GM18511 (cell line): ENCODE measurements at regions not wholly inside any gene's neighbourhood (a gene's known extent, or its start where the extent isn't known, plus 50 kb on each side); places are given as distances from the start of the nearest gene placed in this dataset.

Experiments used
- ATAC-seq: cut with Tn5 transposase; IDR thresholded peaks from one replicate; pipeline ENCODE4 v1.9.1; 2021; ENCODE audit warnings: mild to moderate bottlenecking, moderate library complexity; ENCODE audit not compliant: unreplicated experiment

- ATAC-seq: no peak
Measured at GRCh38 chr18:45222180-45222579, 393.1 kb upstream of the SLC14A2 start.

GRCh38 chr18:45227001-45227742 is 388.1 kb upstream of the SLC14A2 start:
- ATAC-seq: no peak

GRCh38 chr18:45228796-45229388 is 386.4 kb upstream of the SLC14A2 start:
- no peak for ATAC-seq

GRCh38 chr18:45231617-45232016 is 383.7 kb upstream of the SLC14A2 start:
- ATAC-seq: no peak

GRCh38 chr18:45232061-45232460 is 383.2 kb upstream of the SLC14A2 start:
- no peak for ATAC-seq

GRCh38 chr18:45236676-45237075 is 378.6 kb upstream of the SLC14A2 start:
- ATAC-seq: no peak

- ATAC-seq: no peak
Measured at GRCh38 chr18:45237343-45238098, 377.8 kb upstream of the SLC14A2 start.

GRCh38 chr18:45241271-45241670 is 374.0 kb upstream of the SLC14A2 start:
- no peak for ATAC-seq

GRCh38 chr18:45241982-45242565 is 373.2 kb upstream of the SLC14A2 start:
- ATAC-seq: no peak

- no peak for ATAC-seq
Measured at GRCh38 chr18:45243340-45244110, 371.8 kb upstream of the SLC14A2 start.

- no peak for ATAC-seq
Measured at GRCh38 chr18:45245091-45245511, 370.2 kb upstream of the SLC14A2 start.

GRCh38 chr18:45248240-45248903 is 366.9 kb upstream of the SLC14A2 start:
- ATAC-seq: no peak

- ATAC-seq: no peak
Measured at GRCh38 chr18:45249246-45249661, 366.0 kb upstream of the SLC14A2 start.

GRCh38 chr18:45250479-45250878 is 364.8 kb upstream of the SLC14A2 start:
- no peak for ATAC-seq

GRCh38 chr18:45251236-45251635 is 364.0 kb upstream of the SLC14A2 start:
- ATAC-seq: no peak

- no peak for ATAC-seq
Measured at GRCh38 chr18:45252474-45252873, 362.8 kb upstream of the SLC14A2 start.

GRCh38 chr18:45253056-45253565 is 362.2 kb upstream of the SLC14A2 start:
- ATAC-seq: no peak

GRCh38 chr18:45253973-45254708 is 361.1 kb upstream of the SLC14A2 start:
- no peak for ATAC-seq

GRCh38 chr18:45254709-45255082 is 360.6 kb upstream of the SLC14A2 start:
- no peak for ATAC-seq
